NK-92 treated with Interleukin-12 subunit alpha and Interleukin-12 subunit beta, amount 100 ng/mL, for 24 hours (cell line): ENCODE measurements at regions not wholly inside any gene's neighbourhood (a gene's known extent, or its start where the extent isn't known, plus 50 kb on each side); places are given as distances from the start of the nearest gene placed in this dataset.

Experiments
- DNase-seq: peaks from one replicate; lab custom pipeline; 2025; lab: John Stamatoyannopoulos, UW

GRCh38 chr6:14818422-14818884 lies 427.4 kb upstream of the JARID2 start:
- no peak for DNase-seq

GRCh38 chr6:14819001-14819400 lies 426.9 kb upstream of the JARID2 start:
- no peak for DNase-seq

- DNase-seq = no peak
Measured at GRCh38 chr6:14819840-14820420, 425.9 kb upstream of the JARID2 start.

- no peak for DNase-seq
Measured at GRCh38 chr6:14822012-14822553, 423.8 kb upstream of the JARID2 start.

- DNase-seq = no peak
Measured at GRCh38 chr6:14822679-14823078, 423.2 kb upstream of the JARID2 start.

GRCh38 chr6:14824060-14824459 lies 421.8 kb upstream of the JARID2 start:
- no peak for DNase-seq

GRCh38 chr6:14824484-14825275 lies 421.2 kb upstream of the JARID2 start:
- no peak for DNase-seq

- no peak for DNase-seq
Measured at GRCh38 chr6:14826456-14826855, 419.4 kb upstream of the JARID2 start.

- DNase-seq = no peak
Measured at GRCh38 chr6:14827354-14827753, 418.5 kb upstream of the JARID2 start.

GRCh38 chr6:14828201-14828611 lies 417.7 kb upstream of the JARID2 start:
- DNase-seq = no peak

GRCh38 chr6:14831070-14831469 lies 414.8 kb upstream of the JARID2 start:
- no peak for DNase-seq

GRCh38 chr6:14831937-14832336 lies 413.9 kb upstream of the JARID2 start:
- no peak for DNase-seq

GRCh38 chr6:14832427-14832826 lies 413.4 kb upstream of the JARID2 start:
- no peak for DNase-seq

- no peak for DNase-seq
Measured at GRCh38 chr6:14834851-14835530, 410.9 kb upstream of the JARID2 start.

- no peak for DNase-seq
Measured at GRCh38 chr6:14837435-14837834, 408.4 kb upstream of the JARID2 start.

GRCh38 chr6:14838133-14838583 lies 407.7 kb upstream of the JARID2 start:
- DNase-seq = no peak

- DNase-seq = no peak
Measured at GRCh38 chr6:14841901-14842421, 403.9 kb upstream of the JARID2 start.

GRCh38 chr6:14844411-14844810 lies 401.5 kb upstream of the JARID2 start:
- no peak for DNase-seq

- no peak for DNase-seq
Measured at GRCh38 chr6:14848019-14848418, 397.9 kb upstream of the JARID2 start.

GRCh38 chr6:14849185-14849584 lies 396.7 kb upstream of the JARID2 start:
- no peak for DNase-seq

GRCh38 chr6:14851281-14851680 lies 394.6 kb upstream of the JARID2 start:
- no peak for DNase-seq

- no peak for DNase-seq
Measured at GRCh38 chr6:14852375-14852774, 393.5 kb upstream of the JARID2 start.
